ENCODE measurements at regions not wholly inside any gene's neighbourhood (a gene's known extent, or its start where the extent isn't known, plus 50 kb on each side); places are given as distances from the start of the nearest gene placed in this dataset.
"Not testable (repeated sequence)": the region's sequence is repeated elsewhere in the genome, so short reads cannot be mapped to it uniquely, and the experiment has no call there.

- no peak for DNase-seq
Observed at GRCh38 chr9:13461414-13461991, 182.0 kb upstream of the MPDZ start.

- no peak for DNase-seq
Observed at GRCh38 chr9:13459071-13459470, 179.6 kb upstream of the MPDZ start.

GRCh38 chr9:13457795-13458194 lies 178.3 kb upstream of the MPDZ start:
- no peak for DNase-seq

GRCh38 chr9:13450723-13451122 lies 171.2 kb upstream of the MPDZ start:
- no peak for DNase-seq

- DNase-seq, result no peak
Observed at GRCh38 chr9:13448482-13448881, 169.0 kb upstream of the MPDZ start.

- DNase-seq, result no peak
Observed at GRCh38 chr9:13447843-13448422, 168.4 kb upstream of the MPDZ start.

GRCh38 chr9:13446938-13447842 lies 167.7 kb upstream of the MPDZ start:
- DNase-seq, result no peak

- no peak for DNase-seq
Observed at GRCh38 chr9:13446286-13446937, 166.9 kb upstream of the MPDZ start.

GRCh38 chr9:13445103-13445500 lies 165.6 kb upstream of the MPDZ start:
- no peak for DNase-seq

GRCh38 chr9:13444245-13445102 lies 165.0 kb upstream of the MPDZ start:
- DNase-seq, result no peak

GRCh38 chr9:13443346-13444244 lies 164.1 kb upstream of the MPDZ start:
- no peak for DNase-seq

GRCh38 chr9:13439685-13440476 lies 160.4 kb upstream of the MPDZ start:
- no peak for DNase-seq

GRCh38 chr9:13437866-13438265 lies 158.4 kb upstream of the MPDZ start:
- no peak for DNase-seq

GRCh38 chr9:13436591-13436990 lies 157.1 kb upstream of the MPDZ start:
- no peak for DNase-seq

GRCh38 chr9:13433453-13433852 lies 154.0 kb upstream of the MPDZ start:
- not testable (repeated sequence) for DNase-seq

- no peak for DNase-seq
Observed at GRCh38 chr9:13432904-13433303, 153.4 kb upstream of the MPDZ start.

- no peak for DNase-seq
Observed at GRCh38 chr9:13431692-13432091, 152.2 kb upstream of the MPDZ start.

- DNase-seq, result no peak
Observed at GRCh38 chr9:13431222-13431536, 151.7 kb upstream of the MPDZ start.

- DNase-seq, result no peak
Observed at GRCh38 chr9:13430368-13431221, 151.1 kb upstream of the MPDZ start.
